ENCODE measurements at regions not wholly inside any gene's neighbourhood (a gene's known extent, or its start where the extent isn't known, plus 50 kb on each side); places are given as distances from the start of the nearest gene placed in this dataset.

GRCh38 chr6:93954584-93954983 lies 535.2 kb upstream of the EPHA7 start:
- no peak for TF ChIP-seq ATF3 (IDR thresholded peaks at IDR 0.05)
- no peak for TF ChIP-seq CTCF (IDR thresholded peaks at IDR 0.05; ENCODE audit: low read depth, low read length, missing input control)
- TF ChIP-seq, protein P1, sequence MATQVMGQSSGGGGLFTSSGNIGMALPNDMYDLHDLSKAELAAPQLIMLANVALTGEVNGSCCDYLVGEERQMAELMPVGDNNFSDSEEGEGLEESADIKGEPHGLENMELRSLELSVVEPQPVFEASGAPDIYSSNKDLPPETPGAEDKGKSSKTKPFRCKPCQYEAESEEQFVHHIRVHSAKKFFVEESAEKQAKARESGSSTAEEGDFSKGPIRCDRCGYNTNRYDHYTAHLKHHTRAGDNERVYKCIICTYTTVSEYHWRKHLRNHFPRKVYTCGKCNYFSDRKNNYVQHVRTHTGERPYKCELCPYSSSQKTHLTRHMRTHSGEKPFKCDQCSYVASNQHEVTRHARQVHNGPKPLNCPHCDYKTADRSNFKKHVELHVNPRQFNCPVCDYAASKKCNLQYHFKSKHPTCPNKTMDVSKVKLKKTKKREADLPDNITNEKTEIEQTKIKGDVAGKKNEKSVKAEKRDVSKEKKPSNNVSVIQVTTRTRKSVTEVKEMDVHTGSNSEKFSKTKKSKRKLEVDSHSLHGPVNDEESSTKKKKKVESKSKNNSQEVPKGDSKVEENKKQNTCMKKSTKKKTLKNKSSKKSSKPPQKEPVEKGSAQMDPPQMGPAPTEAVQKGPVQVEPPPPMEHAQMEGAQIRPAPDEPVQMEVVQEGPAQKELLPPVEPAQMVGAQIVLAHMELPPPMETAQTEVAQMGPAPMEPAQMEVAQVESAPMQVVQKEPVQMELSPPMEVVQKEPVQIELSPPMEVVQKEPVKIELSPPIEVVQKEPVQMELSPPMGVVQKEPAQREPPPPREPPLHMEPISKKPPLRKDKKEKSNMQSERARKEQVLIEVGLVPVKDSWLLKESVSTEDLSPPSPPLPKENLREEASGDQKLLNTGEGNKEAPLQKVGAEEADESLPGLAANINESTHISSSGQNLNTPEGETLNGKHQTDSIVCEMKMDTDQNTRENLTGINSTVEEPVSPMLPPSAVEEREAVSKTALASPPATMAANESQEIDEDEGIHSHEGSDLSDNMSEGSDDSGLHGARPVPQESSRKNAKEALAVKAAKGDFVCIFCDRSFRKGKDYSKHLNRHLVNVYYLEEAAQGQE (IDR thresholded peaks at IDR 0.05) = no peak
- TF ChIP-seq RAD21 (IDR thresholded peaks at IDR 0.05) = no peak
- no peak for TF ChIP-seq JUND (IDR thresholded peaks at IDR 0.05)
- TF ChIP-seq GABPA (IDR thresholded peaks at IDR 0.05 in 1 of 2, conservative IDR thresholded peaks at IDR 0.05 in 1 of 2) = no peak
- TF ChIP-seq, protein P2, sequence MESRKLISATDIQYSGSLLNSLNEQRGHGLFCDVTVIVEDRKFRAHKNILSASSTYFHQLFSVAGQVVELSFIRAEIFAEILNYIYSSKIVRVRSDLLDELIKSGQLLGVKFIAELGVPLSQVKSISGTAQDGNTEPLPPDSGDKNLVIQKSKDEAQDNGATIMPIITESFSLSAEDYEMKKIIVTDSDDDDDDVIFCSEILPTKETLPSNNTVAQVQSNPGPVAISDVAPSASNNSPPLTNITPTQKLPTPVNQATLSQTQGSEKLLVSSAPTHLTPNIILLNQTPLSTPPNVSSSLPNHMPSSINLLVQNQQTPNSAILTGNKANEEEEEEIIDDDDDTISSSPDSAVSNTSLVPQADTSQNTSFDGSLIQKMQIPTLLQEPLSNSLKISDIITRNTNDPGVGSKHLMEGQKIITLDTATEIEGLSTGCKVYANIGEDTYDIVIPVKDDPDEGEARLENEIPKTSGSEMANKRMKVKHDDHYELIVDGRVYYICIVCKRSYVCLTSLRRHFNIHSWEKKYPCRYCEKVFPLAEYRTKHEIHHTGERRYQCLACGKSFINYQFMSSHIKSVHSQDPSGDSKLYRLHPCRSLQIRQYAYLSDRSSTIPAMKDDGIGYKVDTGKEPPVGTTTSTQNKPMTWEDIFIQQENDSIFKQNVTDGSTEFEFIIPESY (IDR thresholded peaks at IDR 0.05) = no peak
- TF ChIP-seq SP1 (IDR thresholded peaks at IDR 0.05) = no peak
- TF ChIP-seq TAF1 (conservative IDR thresholded peaks at IDR 0.05) = no peak
- no peak for TF ChIP-seq FOXA1 (IDR thresholded peaks at IDR 0.05)
- TF ChIP-seq, protein P3, sequence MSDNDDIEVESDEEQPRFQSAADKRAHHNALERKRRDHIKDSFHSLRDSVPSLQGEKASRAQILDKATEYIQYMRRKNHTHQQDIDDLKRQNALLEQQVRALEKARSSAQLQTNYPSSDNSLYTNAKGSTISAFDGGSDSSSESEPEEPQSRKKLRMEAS (IDR thresholded peaks at IDR 0.05) = no peak
- TF ChIP-seq YY1 (IDR thresholded peaks at IDR 0.05) = no peak
- TF ChIP-seq EGR1 (IDR thresholded peaks at IDR 0.05; ENCODE audit: low read depth in 2 of 2) = no peak
- no peak for TF ChIP-seq HNF4G (IDR thresholded peaks at IDR 0.05)
